H7 (cell line): ENCODE measurements at regions not wholly inside any gene's neighbourhood (a gene's known extent, or its start where the extent isn't known, plus 50 kb on each side); places are given as distances from the start of the nearest gene placed in this dataset.
A peak's percentile ranks its signal among the peaks of the same experiment; 100 is the strongest.

Source experiments
- DNase-seq: peaks from one replicate; pipeline ENCODE4 v3.0.0; 2012
- H3K27me3 ChIP-seq: 2 replicates; pipeline ENCODE4 v1.6.0; 2011; ENCODE audit warnings: mild to moderate bottlenecking, low read length; ENCODE audit not compliant: control insufficient read depth, insufficient read depth
- H3K36me3 ChIP-seq: replicated peaks from 2 replicates; pipeline ENCODE4 v1.5.1; 2011; ENCODE audit warnings: low read length; ENCODE audit not compliant: control insufficient read depth, insufficient read depth
- H3K4me3 ChIP-seq: 2 replicates; pipeline ENCODE4 v1.5.1; 2011; ENCODE audit warnings: low read depth, mild to moderate bottlenecking, control low read depth, low read length, moderate library complexity; ENCODE audit not compliant: insufficient read depth

- no peak for DNase-seq
- no peaks in the 10 kb centered on the region for H3K36me3 ChIP-seq
- H3K27me3 ChIP-seq: no peaks in the 10 kb centered on the region
- no peak overlapping the region for H3K4me3 ChIP-seq
Measured at GRCh38 chr3:103786296-103786695, 1351.5 kb downstream of the ZPLD1 start.

DNA sequence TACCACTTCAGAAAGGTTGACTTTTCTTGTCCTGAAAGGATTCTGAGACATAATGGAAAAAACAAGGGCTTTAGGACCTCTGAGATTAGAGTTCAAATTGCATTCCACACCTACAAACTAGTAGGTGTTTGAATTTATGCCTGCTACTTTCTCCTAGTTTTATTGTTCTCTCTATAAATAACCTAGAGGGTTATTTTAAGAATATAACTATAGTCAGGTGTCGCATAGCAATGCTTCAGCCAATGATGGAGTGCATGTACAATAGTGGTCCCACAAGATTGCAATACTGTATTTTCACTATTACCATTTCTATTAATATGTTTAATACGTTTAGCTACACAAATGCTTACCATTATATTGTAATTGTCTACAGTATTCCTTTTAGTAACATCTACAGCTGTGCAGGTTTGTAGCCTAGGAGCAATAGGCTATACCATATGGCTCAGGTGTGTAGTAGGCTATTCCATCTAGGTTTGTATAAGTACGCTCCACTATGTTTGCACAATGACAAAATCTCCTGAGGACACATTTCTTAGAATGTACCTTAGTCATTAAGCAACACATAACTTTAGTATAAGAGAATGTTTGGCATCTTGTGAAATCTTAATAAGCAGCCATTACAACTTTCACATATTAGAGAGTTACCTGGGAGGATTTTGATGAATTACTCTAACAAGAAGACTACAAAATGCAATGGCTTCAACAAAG is 1352.5 kb downstream of the ZPLD1 start:
- no peak overlapping the region for H3K4me3 ChIP-seq
- H3K36me3 ChIP-seq: no peaks in the 10 kb centered on the region
- no peak for DNase-seq
- H3K27me3 ChIP-seq: no peaks in the 10 kb centered on the region

GRCh38 chr3:103787879-103788278 is 1353.1 kb downstream of the ZPLD1 start:
- H3K4me3 ChIP-seq: no peak overlapping the region
- H3K27me3 ChIP-seq: no peaks in the 10 kb centered on the region
- no peak for DNase-seq
- H3K36me3 ChIP-seq: no peaks in the 10 kb centered on the region

DNA sequence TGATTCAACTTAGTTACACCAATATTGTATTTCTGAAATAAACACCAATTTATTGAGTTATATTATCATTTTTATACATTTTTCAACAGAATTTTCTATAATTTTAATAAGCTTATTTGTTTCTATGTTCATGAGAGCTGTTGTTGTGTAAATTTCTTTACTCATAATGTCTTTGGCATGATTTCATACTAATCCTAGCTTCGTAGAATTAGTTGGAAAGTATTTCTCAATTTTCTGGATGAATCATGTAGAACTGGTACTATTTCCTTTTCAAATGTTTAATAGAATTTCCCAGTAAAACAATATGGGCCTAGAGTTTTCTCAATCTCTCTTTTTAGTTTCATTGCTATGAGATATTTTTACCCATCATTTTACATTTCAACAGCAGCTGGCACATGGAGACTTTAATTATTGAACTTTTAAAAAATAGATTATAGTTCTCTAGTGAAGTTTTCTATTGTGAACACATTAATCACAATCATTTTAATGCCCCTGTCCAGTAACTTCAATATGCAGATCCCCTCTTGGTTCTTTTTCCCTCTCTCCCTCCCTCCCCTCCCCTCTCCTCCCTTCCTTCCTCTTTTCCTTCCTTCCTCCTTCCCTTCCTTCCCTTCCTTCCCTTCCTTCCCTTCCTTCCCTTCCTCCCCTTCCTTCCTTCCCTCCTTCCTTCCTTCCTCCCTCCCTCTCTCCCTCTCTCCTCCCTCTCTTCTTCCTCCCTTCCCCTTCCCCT is 1357.1 kb downstream of the ZPLD1 start:
- H3K36me3 ChIP-seq: no peaks in the 10 kb centered on the region
- no peak for DNase-seq
- H3K4me3 ChIP-seq: no peak overlapping the region
- no peaks in the 10 kb centered on the region for H3K27me3 ChIP-seq

- peak; percentile 8 for DNase-seq
- no peaks in the 10 kb centered on the region for H3K36me3 ChIP-seq
- no peak overlapping the region for H3K4me3 ChIP-seq
- H3K27me3 ChIP-seq: no peaks in the 10 kb centered on the region
Measured at GRCh38 chr3:103794656-103795055, 1359.8 kb downstream of the ZPLD1 start.

DNA sequence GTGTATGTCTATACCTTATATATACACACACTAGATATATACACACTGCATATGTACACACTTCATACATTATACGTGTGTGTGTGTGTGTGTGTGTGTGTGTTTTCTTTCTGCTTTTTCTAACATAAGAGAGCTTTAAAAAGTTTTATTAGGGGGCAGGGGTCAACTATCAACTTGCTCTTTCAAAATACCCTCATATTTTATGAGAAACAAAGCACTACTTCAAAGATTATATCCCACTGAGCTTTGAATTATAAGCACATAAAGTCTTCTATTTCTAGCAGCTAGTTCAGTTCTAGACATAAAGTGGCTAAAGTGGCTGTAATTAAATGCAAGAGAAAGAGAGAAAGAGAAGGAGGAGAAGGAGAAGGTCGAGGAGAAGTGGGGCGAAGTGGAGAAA is 1361.3 kb downstream of the ZPLD1 start:
- Histone ChIP-seq H3K36me3 (no peaks in the 10 kb centered on the region), H3K4me3 (no peak overlapping the region), H3K27me3 (no peaks in the 10 kb centered on the region)
- DNase-seq: no peak

DNA sequence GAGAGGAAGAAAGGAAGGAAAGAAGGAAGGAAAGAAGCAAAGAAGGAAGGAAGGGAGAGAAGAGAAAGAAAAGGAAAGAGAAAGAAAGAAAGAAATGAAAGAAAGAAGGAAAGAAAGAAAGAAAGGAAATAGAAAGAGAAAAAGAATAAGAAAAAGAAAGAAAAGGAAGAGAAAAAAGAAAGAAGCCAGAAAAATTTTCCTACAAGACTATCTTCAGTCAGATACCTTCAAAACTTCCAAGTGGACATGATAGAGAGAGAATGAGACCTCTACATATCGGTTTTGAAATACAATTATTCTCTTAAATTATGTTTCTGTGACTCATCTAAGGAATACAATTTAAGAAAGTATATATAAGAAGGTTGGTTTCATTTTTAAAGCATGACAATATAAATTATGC is 1369.0 kb downstream of the ZPLD1 start:
- Histone ChIP-seq H3K4me3 (no peak overlapping the region), H3K27me3 (no peaks in the 10 kb centered on the region), H3K36me3 (no peaks in the 10 kb centered on the region)
- DNase-seq: no peak

- Histone ChIP-seq H3K36me3 (no peaks in the 10 kb centered on the region), H3K4me3 (no peak overlapping the region), H3K27me3 (no peaks in the 10 kb centered on the region)
- no peak for DNase-seq
Measured at GRCh38 chr3:103810167-103810566, 1375.4 kb downstream of the ZPLD1 start.

DNA sequence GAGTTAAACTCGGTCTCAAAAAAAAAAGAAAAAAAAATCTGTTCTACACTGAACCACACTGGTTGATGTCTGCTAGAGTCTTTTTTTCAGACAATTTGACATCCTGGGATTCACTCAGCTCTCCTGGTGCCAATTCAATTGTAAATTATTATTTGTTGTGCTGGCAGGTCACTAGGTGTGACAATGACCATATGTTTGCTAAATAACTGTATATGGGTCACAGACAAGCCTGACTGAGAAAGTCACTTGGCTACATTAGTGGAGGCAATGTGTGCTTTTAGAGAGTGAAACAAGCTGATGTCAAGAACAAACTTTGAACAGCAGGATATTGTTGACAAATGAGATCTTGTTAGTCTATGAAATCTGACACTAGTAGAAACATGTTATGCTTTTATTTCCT is 1379.1 kb downstream of the ZPLD1 start:
- DNase-seq: no peak
- H3K4me3 ChIP-seq: no peak overlapping the region
- no peaks in the 10 kb centered on the region for H3K27me3 ChIP-seq
- no peaks in the 10 kb centered on the region for H3K36me3 ChIP-seq

DNA sequence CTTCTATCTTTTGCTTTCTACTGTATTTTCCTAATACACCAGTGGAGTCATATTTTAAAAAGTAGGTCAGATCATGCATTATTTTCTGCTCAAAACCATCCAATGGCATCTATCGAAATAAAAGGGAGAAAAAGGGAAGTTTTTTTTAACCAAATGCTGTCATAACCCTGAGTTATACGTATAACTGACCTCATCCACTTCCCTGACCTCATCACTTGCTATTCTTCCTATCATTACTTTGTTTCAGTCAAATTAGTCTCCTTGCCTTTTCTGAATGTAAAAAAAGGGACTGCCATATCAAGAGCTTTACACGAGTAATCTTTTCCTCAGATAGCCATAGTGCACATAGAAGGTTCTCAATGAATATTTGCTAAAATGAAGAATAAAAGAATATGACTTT is 1383.6 kb downstream of the ZPLD1 start:
- Histone ChIP-seq H3K36me3 (no peaks in the 10 kb centered on the region), H3K4me3 (no peak overlapping the region), H3K27me3 (no peaks in the 10 kb centered on the region)
- DNase-seq: no peak

DNA sequence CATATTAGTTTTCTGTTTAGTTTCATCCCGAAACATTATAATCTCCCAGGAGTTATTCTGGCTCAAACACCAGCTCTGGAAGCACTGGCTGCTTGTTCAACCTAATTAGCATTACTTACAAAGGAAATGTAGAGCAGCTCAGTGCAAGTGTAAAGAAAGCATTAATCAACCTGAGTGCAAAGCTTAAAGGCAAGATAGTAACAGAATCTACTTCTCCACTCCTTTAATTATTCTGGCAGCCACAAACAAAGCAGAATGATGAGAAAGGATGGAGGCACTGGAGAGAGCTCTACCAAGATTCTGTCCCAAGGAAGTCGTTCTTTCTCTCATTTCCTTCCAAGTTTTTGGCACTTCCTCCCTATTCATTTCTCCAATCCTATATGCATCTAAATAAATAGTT is 1384.0 kb downstream of the ZPLD1 start:
- peak; percentile 0 for DNase-seq
- Histone ChIP-seq H3K36me3 (no peaks in the 10 kb centered on the region), H3K27me3 (no peaks in the 10 kb centered on the region), H3K4me3 (no peak overlapping the region)

- Histone ChIP-seq H3K36me3 (no peaks in the 10 kb centered on the region), H3K4me3 (no peak overlapping the region), H3K27me3 (no peaks in the 10 kb centered on the region)
- no peak for DNase-seq
Measured at GRCh38 chr3:103825586-103825985, 1390.8 kb downstream of the ZPLD1 start.

DNA sequence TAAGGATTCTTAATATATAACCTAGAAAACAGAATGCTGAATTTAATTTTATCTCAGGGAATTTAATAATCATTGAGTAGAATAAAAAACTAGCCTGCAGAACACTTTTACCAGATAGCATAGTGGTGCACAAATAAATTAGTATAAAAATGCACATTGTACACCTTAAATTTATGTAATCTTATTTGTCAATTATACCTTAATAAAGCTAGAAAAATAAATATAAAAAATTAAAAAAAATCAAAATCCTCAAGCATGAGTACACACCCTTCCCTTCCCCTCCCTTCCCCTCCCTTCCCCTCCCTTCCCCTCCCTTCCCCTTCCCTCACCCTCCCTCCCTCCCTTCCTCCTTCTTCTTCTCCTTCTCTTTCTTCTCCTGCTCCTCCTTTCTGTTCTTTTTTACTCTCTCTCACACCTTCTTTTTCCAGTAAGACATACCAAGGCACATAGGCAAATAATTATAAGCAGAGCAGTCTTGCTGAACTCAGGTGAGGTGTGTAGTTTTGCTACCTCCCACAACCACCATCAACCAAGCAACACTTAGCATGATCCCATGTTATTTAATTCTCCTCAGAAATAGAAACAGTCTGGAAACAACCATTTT is 1395.0 kb downstream of the ZPLD1 start:
- Histone ChIP-seq H3K27me3 (no peaks in the 10 kb centered on the region), H3K36me3 (no peaks in the 10 kb centered on the region), H3K4me3 (no peak overlapping the region)
- DNase-seq: no peak

DNA sequence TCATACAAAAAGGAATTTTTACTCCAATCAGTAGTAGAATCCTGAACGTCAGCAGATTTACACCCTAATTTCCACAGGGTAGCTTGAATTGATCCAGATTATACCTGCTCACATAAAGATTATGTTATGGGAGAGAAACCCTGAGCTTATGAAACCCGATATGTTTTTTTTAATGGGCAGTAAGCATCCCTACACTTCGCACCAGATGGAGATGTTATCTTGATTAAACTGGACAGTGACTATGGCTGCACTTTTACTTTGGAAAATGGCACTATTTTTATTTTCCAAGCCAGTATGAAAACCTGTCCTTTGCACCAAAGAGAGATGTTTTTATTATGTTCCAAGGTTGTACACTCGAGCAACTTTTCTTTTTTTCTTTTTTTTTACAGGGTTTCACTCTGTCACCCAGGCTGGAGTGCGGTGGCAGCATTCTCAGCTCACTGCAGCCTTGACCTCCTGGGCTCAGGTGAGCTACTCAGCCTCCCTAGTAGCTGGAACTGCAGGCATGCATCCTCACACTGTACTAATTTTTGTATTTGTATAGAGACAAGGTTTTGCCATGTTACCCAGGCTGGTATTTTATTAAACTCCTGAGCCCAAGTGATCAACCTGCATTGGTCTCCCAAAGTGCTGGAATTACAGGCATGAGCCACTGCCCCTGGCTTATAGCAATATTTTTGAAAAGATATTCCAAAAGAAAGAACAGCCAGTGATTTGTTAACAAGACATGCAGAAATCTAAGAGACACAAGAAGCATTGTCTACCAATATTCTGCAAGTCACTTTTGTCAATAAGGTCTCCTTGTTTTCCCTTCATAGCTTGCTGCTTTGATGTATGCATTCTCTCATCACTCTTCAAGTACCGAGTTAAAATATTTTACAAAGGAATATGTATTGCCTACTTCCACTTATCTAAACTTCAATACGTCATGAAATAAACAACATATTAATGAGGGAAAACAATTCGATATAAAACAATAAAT is 1412.6 kb downstream of the ZPLD1 start:
- no peak overlapping the region for H3K4me3 ChIP-seq
- no peaks in the 10 kb centered on the region for H3K36me3 ChIP-seq
- H3K27me3 ChIP-seq: no peaks in the 10 kb centered on the region
- DNase-seq: no peak
